HG03280 (cell line): ENCODE measurements at regions not wholly inside any gene's neighbourhood (a gene's known extent, or its start where the extent isn't known, plus 50 kb on each side); places are given as distances from the start of the nearest gene placed in this dataset.
"Not testable (repeated sequence)": the region's sequence is repeated elsewhere in the genome, so short reads cannot be mapped to it uniquely, and the experiment has no call there.

ENCODE experiments used
- ATAC-seq: cut with Tn5 transposase; IDR thresholded peaks from one replicate; pipeline ENCODE4 v1.9.1; 2021; ENCODE audit warnings: mild to moderate bottlenecking, moderate library complexity; ENCODE audit not compliant: unreplicated experiment

DNA sequence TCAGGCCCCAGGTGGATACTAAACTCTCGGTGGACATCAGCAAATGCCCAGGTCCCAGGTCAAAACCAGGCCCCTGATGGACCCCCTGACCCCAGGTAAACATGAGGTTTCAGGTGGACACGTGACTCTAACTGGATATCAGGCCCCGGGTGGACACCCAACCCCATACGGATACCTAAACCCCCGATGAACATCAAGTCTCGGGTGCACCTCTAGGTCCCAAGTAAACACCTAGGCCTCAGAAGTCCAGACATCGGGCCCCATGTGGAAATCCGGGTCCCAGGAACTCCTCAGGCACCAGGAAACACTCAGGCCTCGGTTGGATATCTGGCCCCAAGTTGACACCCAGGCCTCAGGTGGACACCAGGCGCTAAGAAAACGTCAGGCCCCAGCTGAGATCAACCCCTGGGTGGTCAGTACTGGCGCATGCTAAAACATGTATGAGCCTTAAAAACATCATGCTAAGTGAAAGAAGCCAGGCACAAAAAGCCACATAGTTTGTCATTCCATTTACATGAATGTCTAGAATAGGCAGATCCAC is 54.4 kb upstream of the SEPTIN5 start:
- no peak for ATAC-seq

DNA sequence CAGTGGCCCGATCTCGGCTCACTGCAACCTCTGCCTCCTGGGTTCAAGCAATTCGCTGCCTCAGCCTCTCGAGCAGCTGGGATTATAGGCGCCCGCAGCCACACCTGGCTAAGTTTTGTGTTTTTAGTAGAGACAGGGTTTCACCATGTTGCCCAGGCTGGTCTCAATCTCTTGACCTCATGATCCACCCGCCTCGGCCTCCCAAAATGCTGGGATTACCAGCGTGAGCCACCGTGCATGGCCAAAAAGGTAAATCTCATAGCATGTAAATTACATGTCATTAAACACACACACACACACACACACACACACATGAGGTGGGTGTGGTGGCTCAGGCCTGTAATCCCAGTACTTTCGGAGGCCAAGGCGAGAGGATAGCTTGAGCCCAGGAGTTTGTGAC is 53.7 kb upstream of the SEPTIN5 start:
- ATAC-seq = not testable (repeated sequence)

DNA sequence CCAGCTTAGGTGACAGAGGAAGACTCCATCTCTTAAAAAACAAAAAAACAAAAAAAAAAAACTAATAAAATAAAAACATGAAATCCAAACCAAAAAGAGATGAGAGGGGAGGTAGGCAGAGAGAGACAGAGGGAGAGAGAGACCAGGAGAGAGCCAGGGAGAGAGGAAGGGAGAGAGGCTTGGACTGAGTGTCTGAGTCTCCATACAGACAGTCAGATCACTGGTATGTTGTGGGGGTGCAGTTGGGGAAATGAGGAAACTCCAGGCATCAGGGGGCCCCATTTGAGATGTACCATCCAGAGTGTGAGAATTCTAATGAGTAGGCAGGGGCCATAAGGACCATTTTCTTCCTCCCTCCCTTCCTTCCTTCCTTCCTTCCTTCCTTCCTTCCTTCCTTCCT is 53.1 kb upstream of the SEPTIN5 start:
- no peak for ATAC-seq

DNA sequence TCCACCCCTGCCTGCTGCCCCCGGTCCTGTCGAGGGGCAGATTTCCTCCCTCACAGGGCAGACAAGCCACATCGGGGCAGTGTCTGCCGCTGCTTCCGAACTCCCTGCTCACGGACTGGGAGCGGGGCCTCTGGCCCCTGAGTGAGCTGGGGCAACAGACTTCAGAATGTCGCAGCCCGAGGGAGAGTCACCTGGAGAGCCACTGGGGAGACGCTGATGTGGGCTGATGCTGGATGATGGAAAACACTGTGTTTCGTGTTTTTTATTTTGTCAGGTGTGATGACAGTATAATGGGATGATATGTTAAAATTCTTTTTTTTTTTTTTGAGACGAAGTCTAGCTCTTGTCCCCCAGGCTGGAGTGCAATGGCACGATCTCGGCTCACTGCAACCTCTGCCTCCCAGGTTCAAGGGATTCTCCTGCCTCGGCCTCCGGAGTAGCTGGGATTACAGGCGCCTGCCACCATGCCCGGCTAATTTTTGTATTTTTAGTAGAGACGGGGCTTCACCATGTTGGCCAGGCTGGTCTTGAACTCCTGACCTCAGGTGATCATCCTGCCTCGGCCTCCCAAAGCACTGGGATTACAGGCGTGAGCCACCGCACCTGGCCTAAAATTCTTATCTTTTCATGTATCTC is 52.1 kb upstream of the SEPTIN5 start:
- not testable (repeated sequence) for ATAC-seq

DNA sequence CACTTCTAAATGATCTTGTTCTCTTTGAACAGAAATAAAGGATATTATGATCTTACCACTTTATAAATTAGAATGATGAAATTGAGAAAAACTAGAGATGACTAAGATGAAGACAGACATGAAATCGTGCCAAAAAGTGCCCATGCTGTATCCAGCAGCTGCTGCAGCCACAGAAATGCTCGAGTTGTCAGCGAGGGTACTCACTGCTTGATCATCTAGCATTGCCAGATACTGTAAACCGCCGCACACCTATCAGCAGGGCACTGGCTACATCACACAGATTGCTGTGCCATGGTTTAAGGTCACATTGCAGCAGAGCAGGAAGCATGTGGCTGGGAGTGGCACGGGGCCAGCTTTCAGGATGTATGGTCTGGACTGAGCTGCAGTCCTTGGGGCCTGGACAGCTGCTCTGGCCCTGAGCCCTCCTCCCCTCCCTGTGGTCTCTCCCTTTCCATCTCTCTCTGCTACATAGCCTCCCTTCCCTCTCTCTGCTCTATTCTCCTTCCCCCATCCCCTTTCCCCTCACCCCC is 51.0 kb upstream of the SEPTIN5 start:
- ATAC-seq = no peak

DNA sequence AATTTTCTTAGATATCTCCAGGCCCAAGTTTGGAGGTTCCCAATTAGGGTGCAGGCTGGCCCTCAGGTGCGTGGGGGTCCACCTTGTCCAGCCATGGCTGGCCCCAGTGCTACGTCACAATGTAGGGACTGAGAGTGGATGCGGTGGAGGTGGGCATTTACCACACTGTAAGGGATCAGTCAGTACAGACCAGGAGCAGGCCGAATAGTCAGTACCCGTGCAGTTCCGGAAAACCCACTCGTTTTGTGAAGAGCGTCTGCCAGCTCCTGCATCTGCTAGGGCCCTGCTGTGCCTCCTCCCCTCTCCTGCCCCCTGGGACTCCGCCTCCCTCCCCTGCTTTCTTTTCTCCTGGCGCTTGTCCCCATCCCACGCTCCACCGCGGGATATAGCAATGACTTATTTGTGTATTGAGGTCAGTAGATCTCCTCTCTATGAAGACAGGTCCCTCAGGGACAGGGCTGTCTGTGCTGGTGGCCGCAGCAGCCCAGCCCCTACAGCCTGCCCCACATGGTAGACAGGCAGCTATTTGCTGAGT is 50.4 kb upstream of the SEPTIN5 start:
- no peak for ATAC-seq

DNA sequence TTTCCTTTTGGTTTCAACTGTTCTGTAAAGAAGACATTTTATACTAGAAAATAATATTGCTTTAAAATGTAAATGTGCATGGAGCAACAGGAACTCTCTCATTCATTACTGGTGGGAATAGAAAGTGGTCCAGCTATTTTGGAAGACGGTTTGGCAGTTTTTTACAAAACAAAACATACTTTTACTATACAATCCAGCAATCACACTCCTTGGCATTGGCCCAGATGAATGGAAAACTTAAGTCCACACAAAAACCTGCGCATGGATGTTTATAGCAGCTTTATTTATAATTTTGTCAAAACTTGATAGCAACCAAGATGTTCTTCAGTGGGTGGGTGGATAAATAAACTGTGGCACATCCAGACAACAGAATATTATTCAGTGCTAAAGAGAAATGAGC is 49.9 kb upstream of the SEPTIN5 start:
- no peak for ATAC-seq
